AG10803 (cell line): ENCODE measurements at regions not wholly inside any gene's neighbourhood (a gene's known extent, or its start where the extent isn't known, plus 50 kb on each side); places are given as distances from the start of the nearest gene placed in this dataset.

Experiments used
- DNase-seq: peaks from one replicate; pipeline ENCODE4 v3.0.0; 2010; ENCODE audit warnings: low read depth
- H3K4me3 ChIP-seq: 2 replicates; pipeline ENCODE4 v1.5.1; 2011; ENCODE audit warnings: mild to moderate bottlenecking, low read length, control low read depth
- TF ChIP-seq, protein P1 (sequence below): conservative IDR thresholded peaks from 2 replicates; pipeline ENCODE4 v1.5.1; 2011; ENCODE audit warnings: mild to moderate bottlenecking, low read length, control low read depth, inconsistent platforms

DNA sequence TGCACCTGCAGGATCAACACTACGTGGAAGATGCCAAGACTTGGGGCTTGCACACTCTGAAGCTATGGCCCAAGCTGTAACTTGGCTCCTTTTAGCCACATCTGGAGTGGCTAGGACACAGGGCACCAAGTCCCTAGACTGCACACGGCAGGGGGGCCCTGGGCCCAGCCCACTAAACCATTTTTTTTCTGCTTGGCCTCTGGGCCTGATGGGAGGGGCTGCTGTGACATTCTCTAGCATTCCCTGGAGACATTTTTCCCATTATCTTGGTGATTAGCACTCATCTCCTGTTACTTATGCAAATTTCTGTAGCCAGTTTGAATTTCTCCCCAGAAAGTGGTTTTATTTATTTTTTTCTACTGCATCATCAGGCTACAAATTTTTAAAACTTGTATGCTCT is 1080.7 kb downstream of the LRFN5 start:
- TF ChIP-seq, protein P1, sequence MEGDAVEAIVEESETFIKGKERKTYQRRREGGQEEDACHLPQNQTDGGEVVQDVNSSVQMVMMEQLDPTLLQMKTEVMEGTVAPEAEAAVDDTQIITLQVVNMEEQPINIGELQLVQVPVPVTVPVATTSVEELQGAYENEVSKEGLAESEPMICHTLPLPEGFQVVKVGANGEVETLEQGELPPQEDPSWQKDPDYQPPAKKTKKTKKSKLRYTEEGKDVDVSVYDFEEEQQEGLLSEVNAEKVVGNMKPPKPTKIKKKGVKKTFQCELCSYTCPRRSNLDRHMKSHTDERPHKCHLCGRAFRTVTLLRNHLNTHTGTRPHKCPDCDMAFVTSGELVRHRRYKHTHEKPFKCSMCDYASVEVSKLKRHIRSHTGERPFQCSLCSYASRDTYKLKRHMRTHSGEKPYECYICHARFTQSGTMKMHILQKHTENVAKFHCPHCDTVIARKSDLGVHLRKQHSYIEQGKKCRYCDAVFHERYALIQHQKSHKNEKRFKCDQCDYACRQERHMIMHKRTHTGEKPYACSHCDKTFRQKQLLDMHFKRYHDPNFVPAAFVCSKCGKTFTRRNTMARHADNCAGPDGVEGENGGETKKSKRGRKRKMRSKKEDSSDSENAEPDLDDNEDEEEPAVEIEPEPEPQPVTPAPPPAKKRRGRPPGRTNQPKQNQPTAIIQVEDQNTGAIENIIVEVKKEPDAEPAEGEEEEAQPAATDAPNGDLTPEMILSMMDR = no peak
- H3K4me3 ChIP-seq = no peak overlapping the region
- no peak for DNase-seq

DNA sequence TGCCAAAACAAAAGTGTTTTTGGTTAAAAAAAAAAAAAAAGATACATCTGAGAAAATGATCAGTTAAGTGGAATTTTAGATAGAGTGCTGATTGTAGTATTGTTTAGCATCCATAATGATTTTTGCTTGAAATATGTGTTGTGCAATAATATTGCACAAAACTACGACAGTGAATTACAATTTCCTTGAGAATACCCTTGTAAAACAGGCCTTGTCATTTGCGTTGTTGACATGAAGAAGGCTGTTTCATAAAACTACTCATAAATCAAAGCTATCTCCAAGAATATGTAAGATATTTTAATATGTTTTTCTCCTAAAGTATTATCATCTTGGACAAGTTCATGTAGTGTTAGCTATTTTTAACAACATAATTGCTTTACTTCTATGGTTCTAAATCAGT is 1077.0 kb downstream of the LRFN5 start:
- TF ChIP-seq, protein P1 = no peak
- no peak overlapping the region for H3K4me3 ChIP-seq
- DNase-seq = no peak

DNA sequence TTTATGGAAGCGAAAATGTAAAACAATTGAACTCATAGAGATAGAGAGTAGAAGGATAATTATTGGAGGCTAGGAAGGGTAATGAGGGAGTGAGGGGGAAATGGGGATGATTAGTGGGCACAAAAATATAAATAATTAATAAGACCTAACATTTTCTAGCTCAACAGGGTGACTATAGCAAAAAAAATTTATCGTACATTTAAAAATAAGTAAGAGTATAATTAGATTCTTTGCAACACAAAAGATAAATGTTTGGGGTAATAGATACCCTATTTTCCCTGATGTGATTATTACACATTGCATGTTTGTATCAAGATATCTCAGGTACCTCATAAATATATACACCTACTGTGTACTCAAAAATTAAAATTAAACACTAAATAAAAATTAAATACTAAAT is 1070.0 kb downstream of the LRFN5 start:
- TF ChIP-seq, protein P1 = no peak
- H3K4me3 ChIP-seq = no peak overlapping the region
- DNase-seq = no peak

DNA sequence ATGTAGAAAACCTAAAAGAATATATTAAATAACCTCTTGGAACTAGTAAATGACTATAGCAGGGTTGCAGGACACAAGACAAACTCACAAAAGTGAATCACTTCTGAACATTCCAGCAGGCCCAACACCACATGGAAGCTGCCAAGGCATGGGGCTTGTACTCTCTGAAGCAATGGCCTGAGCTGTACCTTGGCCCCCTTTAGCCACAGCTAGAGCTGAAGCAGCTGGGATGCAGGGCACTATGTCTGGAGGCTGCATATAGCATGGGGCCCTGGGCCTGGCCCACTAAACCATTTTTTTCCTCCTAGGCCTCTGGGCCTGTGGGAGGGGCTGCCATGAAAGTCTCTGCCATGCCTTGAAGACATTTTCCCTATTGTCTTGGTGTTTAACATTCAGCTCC is 1067.3 kb downstream of the LRFN5 start:
- TF ChIP-seq, protein P1 = no peak
- H3K4me3 ChIP-seq = no peak overlapping the region
- DNase-seq = no peak

DNA sequence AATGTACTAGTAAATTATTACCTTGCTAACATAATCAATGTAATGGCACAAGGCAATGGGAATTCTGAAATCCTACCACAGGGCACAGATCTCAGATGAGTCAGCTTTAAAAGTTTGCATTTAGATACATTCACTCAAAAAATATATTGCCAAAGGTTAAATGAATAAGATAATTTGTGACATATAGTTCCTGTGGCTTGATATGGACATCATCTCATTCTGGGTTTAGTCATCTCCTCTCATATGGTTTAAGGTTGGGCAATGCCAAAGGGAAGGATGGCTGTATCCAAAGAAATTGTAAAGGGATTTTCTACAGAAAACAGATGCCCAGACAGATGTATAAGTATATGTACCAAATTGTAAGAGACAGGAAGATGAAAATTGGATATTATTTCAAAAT is 1065.0 kb downstream of the LRFN5 start:
- H3K4me3 ChIP-seq = no peak overlapping the region
- TF ChIP-seq, protein P1 = no peak
- no peak for DNase-seq

DNA sequence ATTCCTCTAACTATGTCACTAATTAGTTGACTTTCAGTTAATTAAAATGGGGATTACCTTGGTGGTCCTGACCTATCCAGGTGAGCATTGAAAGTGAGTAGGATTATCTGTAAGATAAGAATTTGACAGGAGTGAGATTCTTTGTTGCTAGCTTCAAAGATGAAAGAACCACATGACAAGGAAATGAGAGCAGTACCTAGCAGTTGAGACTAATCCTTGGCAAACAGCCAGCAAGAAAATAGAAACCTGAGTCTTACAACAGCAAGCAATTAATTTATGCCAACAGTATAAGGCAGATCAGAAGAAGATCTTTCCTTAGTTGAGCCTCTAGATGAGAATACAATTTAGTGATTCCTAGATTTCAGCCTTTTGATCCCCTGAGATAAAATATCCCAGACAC is 1058.4 kb downstream of the LRFN5 start:
- DNase-seq = no peak
- TF ChIP-seq, protein P1 = no peak

DNA sequence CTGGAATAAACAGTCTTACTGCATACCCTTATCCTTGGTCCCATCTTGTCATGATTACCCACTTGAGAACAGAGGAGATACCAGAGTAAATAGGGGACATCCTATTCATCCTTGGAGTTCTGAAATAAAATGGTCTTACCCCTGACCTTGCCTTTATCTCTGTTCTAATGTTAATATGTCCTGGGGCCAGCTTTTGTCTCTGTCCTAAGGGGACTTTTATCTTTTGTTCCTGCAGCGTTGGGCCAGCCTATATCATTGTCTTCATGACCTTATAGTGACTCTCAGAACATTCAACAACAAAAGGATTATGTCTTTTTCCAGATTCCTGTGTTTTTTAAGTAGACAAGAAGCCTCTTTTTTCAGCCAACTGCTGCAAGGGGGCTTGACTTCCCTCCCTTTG is 1057.5 kb downstream of the LRFN5 start:
- TF ChIP-seq, protein P1 = no peak
- H3K4me3 ChIP-seq = no peak overlapping the region
- DNase-seq = no peak

More for the DNA sequence above, 1058.4 kb downstream of the LRFN5 start:
- no peak overlapping the region for H3K4me3 ChIP-seq
